ENCODE measurements at regions not wholly inside any gene's neighbourhood (a gene's known extent, or its start where the extent isn't known, plus 50 kb on each side); places are given as distances from the start of the nearest gene placed in this dataset.

- ChIA-PET CTCF (no interaction called here), POLR2A (no interaction called here)
- Mint-ChIP-seq H3K27me3 (ENCODE audit: insufficient read depth, unreplicated experiment) (peaks cover 2% of the 10 kb centered on the region), H3K4me1 (ENCODE audit: low read depth, unreplicated experiment) (no peaks in the 10 kb centered on the region), H3K4me3 (ENCODE audit: unreplicated experiment) (no peak overlapping the region), H3K9me3 (ENCODE audit: unreplicated experiment) (peaks cover 19% of the 10 kb centered on the region), H3K27ac (ENCODE audit: unreplicated experiment) (no peak overlapping the region), H3K36me3 (ENCODE audit: insufficient read depth, unreplicated experiment) (no peaks in the 10 kb centered on the region)
- Histone ChIP-seq H3K9me3 (no peaks in the 10 kb centered on the region), H3K36me3 (ENCODE audit: control insufficient read depth, insufficient read depth, low read length) (no peaks in the 10 kb centered on the region), H3K4me3 (ENCODE audit: low read depth, low read length) (no peak overlapping the region), H3K27me3 (replicated peaks; ENCODE audit: control insufficient read depth, insufficient read depth, low read length) (no peaks in the 10 kb centered on the region), H3K4me1 (no peaks in the 10 kb centered on the region)
- BruUV-seq (replicated peaks): no TSS peak
- no peak for DNase-seq
- TF ChIP-seq CTCF (IDR thresholded peaks at IDR 0.05; ENCODE audit: insufficient read depth in 1 of 2, low read depth in 1 of 2, low read length in 1 of 2, severe bottlenecking in 1 of 2, unreplicated experiment in 1 of 2): no peak
- intact Hi-C loops (cut with micrococcal nuclease; ENCODE audit: unreplicated experiment): no loop called here
These were observed 591.9 kb downstream of the DOK5 start for GRCh38 chr20:55067158-55067825.

GRCh38 chr20:55058938-55059337 lies 583.5 kb downstream of the DOK5 start:
- BruUV-seq (replicated peaks): no TSS peak
- no peaks in the 10 kb centered on the region for H3K36me3 ChIP-seq (ENCODE audit: control insufficient read depth, insufficient read depth, low read length)
- H3K4me1 Mint-ChIP-seq (ENCODE audit: low read depth, unreplicated experiment): no peaks in the 10 kb centered on the region
- peaks cover 7% of the 10 kb centered on the region for H3K9me3 Mint-ChIP-seq (ENCODE audit: unreplicated experiment)
- H3K9me3 ChIP-seq: no peaks in the 10 kb centered on the region
- peaks cover 17% of the 10 kb centered on the region for H3K27me3 Mint-ChIP-seq (ENCODE audit: insufficient read depth, unreplicated experiment)
- no peak overlapping the region for H3K27ac Mint-ChIP-seq (ENCODE audit: unreplicated experiment)
- H3K4me3 ChIP-seq (ENCODE audit: low read depth, low read length): no peak overlapping the region
- no peaks in the 10 kb centered on the region for H3K4me1 ChIP-seq
- no peak for TF ChIP-seq CTCF (IDR thresholded peaks at IDR 0.05; ENCODE audit: insufficient read depth in 1 of 2, low read depth in 1 of 2, low read length in 1 of 2, severe bottlenecking in 1 of 2, unreplicated experiment in 1 of 2)
- no peaks in the 10 kb centered on the region for H3K27me3 ChIP-seq (replicated peaks; ENCODE audit: control insufficient read depth, insufficient read depth, low read length)
- POLR2A ChIA-PET: no interaction called here
- no peak for DNase-seq
- CTCF ChIA-PET: no interaction called here
- intact Hi-C loops (cut with micrococcal nuclease; ENCODE audit: unreplicated experiment): no loop called here
- no peak overlapping the region for H3K4me3 Mint-ChIP-seq (ENCODE audit: unreplicated experiment)
- H3K36me3 Mint-ChIP-seq (ENCODE audit: insufficient read depth, unreplicated experiment): no peaks in the 10 kb centered on the region

- Histone ChIP-seq H3K36me3 (ENCODE audit: control insufficient read depth, insufficient read depth, low read length) (no peaks in the 10 kb centered on the region), H3K9me3 (no peaks in the 10 kb centered on the region), H3K27me3 (replicated peaks; ENCODE audit: control insufficient read depth, insufficient read depth, low read length) (no peaks in the 10 kb centered on the region), H3K4me3 (ENCODE audit: low read depth, low read length) (no peak overlapping the region), H3K4me1 (no peaks in the 10 kb centered on the region)
- Mint-ChIP-seq H3K4me1 (ENCODE audit: low read depth, unreplicated experiment) (no peaks in the 10 kb centered on the region), H3K27ac (ENCODE audit: unreplicated experiment) (no peak overlapping the region), H3K27me3 (ENCODE audit: insufficient read depth, unreplicated experiment) (peaks cover 17% of the 10 kb centered on the region), H3K4me3 (ENCODE audit: unreplicated experiment) (no peak overlapping the region), H3K9me3 (ENCODE audit: unreplicated experiment) (no peaks in the 10 kb centered on the region), H3K36me3 (ENCODE audit: insufficient read depth, unreplicated experiment) (no peaks in the 10 kb centered on the region)
- POLR2A ChIA-PET: no interaction called here
- intact Hi-C loops (cut with micrococcal nuclease; ENCODE audit: unreplicated experiment): loop anchor here (1.0 kb wide), 1 partner anchor 297 kb away; no protein-coding TSS in a partner anchor
- CTCF ChIA-PET: interaction anchor here (1.1 to 1.2 kb wide), 2 partner anchors 22 to 297 kb away, joined by 3 to 4 read pairs; no protein-coding TSS in a partner anchor
- BruUV-seq (replicated peaks): no TSS peak
- peak in 1 of 2 experiments; percentile 39 for DNase-seq
- TF ChIP-seq CTCF (IDR thresholded peaks at IDR 0.05; ENCODE audit: insufficient read depth in 1 of 2, low read depth in 1 of 2, low read length in 1 of 2, severe bottlenecking in 1 of 2, unreplicated experiment in 1 of 2): peak; percentile 69 to 70
These were observed 582.5 kb downstream of the DOK5 start for GRCh38 chr20:55057779-55058415.

All from Caco-2 (cell line).